Kidney (tissue), 13 donors: ENCODE measurements at regions not wholly inside any gene's neighbourhood (a gene's known extent, or its start where the extent isn't known, plus 50 kb on each side); places are given as distances from the start of the nearest gene placed in this dataset.

ENCODE experiments used
- DNase-seq, 5 donors: peaks; one replicate each; pipeline ENCODE4 v3.0.0-alpha.2; 2013 to 2020
- FAIRE-seq: peaks from 2 replicates; lab custom pipeline; 2012; peaks lifted over from hg19 to GRCh38; lab: Jason Lieb, UNC
- H3K27ac ChIP-seq, 2 donors: one replicate each; pipeline ENCODE4 v1.7.0; 2013; ENCODE audit warnings: low read depth in 2 of 2, low read length in 2 of 2, inconsistent platforms in 1 of 2
- H3K27me3 ChIP-seq: one replicate; pipeline ENCODE4 v1.7.1; 2013; ENCODE audit warnings: low read length, inconsistent platforms; ENCODE audit not compliant: control insufficient read depth, insufficient read depth
- H3K36me3 ChIP-seq, 3 donors: one replicate each; pipeline versions ENCODE4 v1.7.0 to v1.7.1; 2013; ENCODE audit warnings: low read length in 3 of 3, control low read depth in 1 of 3, inconsistent platforms in 1 of 3; ENCODE audit not compliant: insufficient read depth in 3 of 3, control insufficient read depth in 2 of 3
- H3K4me1 ChIP-seq, 3 donors: one replicate each; pipeline versions ENCODE4 v1.7.0 to v1.7.1; 2013; ENCODE audit warnings: low read length in 3 of 3, inconsistent platforms in 1 of 3, low read depth in 1 of 3; ENCODE audit not compliant: control insufficient read depth in 2 of 3, insufficient read depth in 2 of 3
- H3K4me3 ChIP-seq, 3 donors: one replicate each; pipeline versions ENCODE4 v1.7.0 to v1.8.1; 2013; ENCODE audit warnings: low read length in 3 of 3, control low read depth in 1 of 3, inconsistent platforms in 1 of 3
- H3K9ac ChIP-seq, 3 donors: one replicate each; pipeline versions ENCODE4 v1.7.0 to v1.7.1; 2013; ENCODE audit warnings: low read length in 3 of 3, control low read depth in 1 of 3, inconsistent platforms in 1 of 3
- H3K9me3 ChIP-seq, 3 donors: one replicate each; pipeline versions ENCODE4 v1.7.0 to v1.7.1; 2013; ENCODE audit warnings: low read length in 3 of 3, control low read depth in 1 of 3, inconsistent platforms in 1 of 3; ENCODE audit not compliant: control insufficient read depth in 2 of 3, insufficient read depth in 1 of 3
- intact Hi-C: fragments of 100-400 bp; cut with DNase I; formaldehyde crosslinking; loops from one replicate; pipeline ENCODE4 v1.11.1; 2022
- TF ChIP-seq, protein P1 (sequence below): IDR thresholded peaks from 3 replicates; pipeline ENCODE4 v1.5.1; 2012; ENCODE audit warnings: mild to moderate bottlenecking, moderate library complexity, borderline replicate concordance; ENCODE audit not compliant: insufficient read depth; ENCODE audit errors: extremely low read depth
- donor health status: control.
- donor health status: control.
- donor health status: control.
- donor health status: control.
- donor health status: control.
- donor health status: DM: yes; HTN: yes; CAD: no.
- donor health status: Normal renal cell carcinoma (clear cell type).

GRCh38 chr14:76678244-76678800 lies 82.9 kb upstream of the VASH1 start:
- Histone ChIP-seq H3K4me1 (no peaks in the 10 kb centered on the region), H3K4me3 (no peak overlapping the region), H3K27ac (no peak overlapping the region), H3K9me3 (peaks cover 0 to 13% (median 0%) of the 10 kb centered on the region in 3 donors), H3K36me3 (no peaks in the 10 kb centered on the region), H3K27me3 (no peaks in the 10 kb centered on the region), H3K9ac (no peak overlapping the region)
- intact Hi-C loops, result no loop called here
- DNase-seq, result no peak
- no peak for FAIRE-seq
- TF ChIP-seq, protein P1, sequence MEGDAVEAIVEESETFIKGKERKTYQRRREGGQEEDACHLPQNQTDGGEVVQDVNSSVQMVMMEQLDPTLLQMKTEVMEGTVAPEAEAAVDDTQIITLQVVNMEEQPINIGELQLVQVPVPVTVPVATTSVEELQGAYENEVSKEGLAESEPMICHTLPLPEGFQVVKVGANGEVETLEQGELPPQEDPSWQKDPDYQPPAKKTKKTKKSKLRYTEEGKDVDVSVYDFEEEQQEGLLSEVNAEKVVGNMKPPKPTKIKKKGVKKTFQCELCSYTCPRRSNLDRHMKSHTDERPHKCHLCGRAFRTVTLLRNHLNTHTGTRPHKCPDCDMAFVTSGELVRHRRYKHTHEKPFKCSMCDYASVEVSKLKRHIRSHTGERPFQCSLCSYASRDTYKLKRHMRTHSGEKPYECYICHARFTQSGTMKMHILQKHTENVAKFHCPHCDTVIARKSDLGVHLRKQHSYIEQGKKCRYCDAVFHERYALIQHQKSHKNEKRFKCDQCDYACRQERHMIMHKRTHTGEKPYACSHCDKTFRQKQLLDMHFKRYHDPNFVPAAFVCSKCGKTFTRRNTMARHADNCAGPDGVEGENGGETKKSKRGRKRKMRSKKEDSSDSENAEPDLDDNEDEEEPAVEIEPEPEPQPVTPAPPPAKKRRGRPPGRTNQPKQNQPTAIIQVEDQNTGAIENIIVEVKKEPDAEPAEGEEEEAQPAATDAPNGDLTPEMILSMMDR, result no peak

DNA sequence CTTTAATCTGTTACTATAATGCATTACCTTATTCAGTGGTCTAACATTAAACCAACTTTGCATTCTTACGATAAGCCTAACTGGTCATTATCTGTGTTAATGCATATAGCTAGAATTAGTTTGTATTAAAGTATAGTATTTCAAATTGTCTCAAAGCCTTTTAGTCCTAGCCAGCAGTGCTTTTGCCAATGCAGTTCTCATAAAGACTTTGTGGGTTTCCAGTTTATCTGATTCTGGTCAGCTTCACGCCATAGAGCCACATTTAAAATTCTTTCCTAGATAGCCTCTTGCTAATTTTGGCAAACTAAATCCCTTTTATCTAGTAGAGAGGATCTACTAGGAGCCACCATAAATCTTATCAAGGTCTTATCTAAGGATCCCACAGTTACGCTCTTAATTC lies 78.9 kb upstream of the VASH1 start:
- H3K36me3 ChIP-seq, result no peaks in the 10 kb centered on the region
- H3K4me3 ChIP-seq, result no peak overlapping the region
- no peak overlapping the region for H3K9ac ChIP-seq
- H3K27ac ChIP-seq, result no peak overlapping the region
- DNase-seq (no peak), FAIRE-seq (no peak)
- no peaks in the 10 kb centered on the region for H3K27me3 ChIP-seq
- H3K4me1 ChIP-seq, result no peaks in the 10 kb centered on the region
- intact Hi-C loops, result no loop called here
- TF ChIP-seq, protein P1, result no peak
- H3K9me3 ChIP-seq, result peaks cover 0 to 24% (median 0%) of the 10 kb centered on the region in 3 donors

- H3K27me3 ChIP-seq, result no peaks in the 10 kb centered on the region
- DNase-seq, result no peak
- TF ChIP-seq, protein P1, result no peak
- no peak overlapping the region for H3K9ac ChIP-seq
- H3K4me1 ChIP-seq, result no peaks in the 10 kb centered on the region
- peaks cover 0 to 31% (median 2%) of the 10 kb centered on the region in 3 donors for H3K9me3 ChIP-seq
- no peaks in the 10 kb centered on the region for H3K36me3 ChIP-seq
- no peak overlapping the region for H3K4me3 ChIP-seq
- H3K27ac ChIP-seq, result no peak overlapping the region
- no peak for FAIRE-seq
- intact Hi-C loops, result no loop called here
These were observed 74.6 kb upstream of the VASH1 start for GRCh38 chr14:76686646-76687045.
